Endothelial cell of umbilical vein (primary cell): ENCODE measurements at regions not wholly inside any gene's neighbourhood (a gene's known extent, or its start where the extent isn't known, plus 50 kb on each side); places are given as distances from the start of the nearest gene placed in this dataset.

ENCODE experiments used
- BruUV-seq: library from RNA; stranded (reverse); fragments of 400-500 nt; replicated peaks from 2 replicates; lab custom pipeline; 2021; lab: Mats Ljungman, UMichigan
- CTCF ChIA-PET: fragments of 300-600, 350-600 bp; sonication (Branson Sonifier 250); formaldehyde crosslinking; loops from one replicate; lab custom pipeline; 2021; ENCODE audit warnings: antibody characterized with exemption, inconsistent platforms; lab: Charles Lee
- POLR2A ChIA-PET: fragments of 300-600, 350-600 bp; sonication (Branson Sonifier 250); formaldehyde crosslinking; loops from one replicate; lab custom pipeline; 2021; ENCODE audit warnings: antibody characterized with exemption, inconsistent platforms; lab: Charles Lee
- DNase-seq: peaks from one replicate; pipeline ENCODE4 v3.0.0-alpha.2; 2011; ENCODE audit warnings: low read depth, low spot score
- FAIRE-seq: peaks from 2 replicates; lab custom pipeline; 2011; peaks lifted over from hg19 to GRCh38; lab: Jason Lieb, UNC
- H2AFZ ChIP-seq: 2 replicates; pipeline ENCODE4 v1.6.0; 2012; ENCODE audit warnings: low read depth, low read length, control low read depth, inconsistent platforms
- H3K27ac ChIP-seq: 2 replicates; pipeline ENCODE4 v1.5.1; 2011; ENCODE audit warnings: low read depth, mild to moderate bottlenecking, control low read depth, low read length, moderate library complexity; ENCODE audit not compliant: insufficient read depth
- H3K27me3 ChIP-seq, 2 experiments: 2 replicates each; pipeline versions ENCODE4 v1.6.0 to v1.6.1; 2011; ENCODE audit warnings: low read length in 2 of 2, mixed read lengths in 1 of 2; ENCODE audit not compliant: control insufficient read depth in 2 of 2, insufficient read depth in 2 of 2
- H3K36me3 ChIP-seq, 2 experiments: 2 replicates in 1 of 2; 3 replicates in 1 of 2; pipeline ENCODE4 v1.5.1; 2011; ENCODE audit warnings: low read length in 2 of 2, mild to moderate bottlenecking in 1 of 2, moderate library complexity in 1 of 2; ENCODE audit not compliant: control insufficient read depth in 2 of 2, insufficient read depth in 2 of 2; ENCODE audit errors: extremely low read depth in 1 of 2
- H3K4me1 ChIP-seq: 3 replicates; pipeline ENCODE4 v1.5.1; 2011; ENCODE audit warnings: mild to moderate bottlenecking, low read length; ENCODE audit not compliant: control insufficient read depth, insufficient read depth; ENCODE audit errors: extremely low read depth
- H3K4me2 ChIP-seq: 2 replicates; pipeline ENCODE4 v1.6.1; 2011; ENCODE audit warnings: low read length, control low read depth, mixed read lengths; ENCODE audit not compliant: insufficient read depth
- H3K4me3 ChIP-seq, 3 experiments: fragments of 200-600 bp in 1 of 3; sonication (generic), shearing (Covaris generic) in 1 of 3; replicated peaks in 1 of 3; 2 replicates each; pipeline ENCODE4 v1.5.1; 2011 to 2016; ENCODE audit warnings: control low read depth in 3 of 3, low read length in 3 of 3, mild to moderate bottlenecking in 2 of 3, inconsistent platforms in 1 of 3, low read depth in 1 of 3, moderate library complexity in 1 of 3; ENCODE audit not compliant: insufficient read depth in 1 of 3
- H3K79me2 ChIP-seq: 2 replicates; pipeline ENCODE4 v1.6.0; 2012; ENCODE audit warnings: low read length, inconsistent platforms; ENCODE audit not compliant: control insufficient read depth, insufficient read depth
- H3K9ac ChIP-seq: replicated peaks from 2 replicates; pipeline ENCODE3; 2011; ENCODE audit warnings: low read length, control low read depth; ENCODE audit not compliant: insufficient read depth; ENCODE audit errors: extremely low read depth
- H3K9me1 ChIP-seq: replicated peaks from 3 replicates; pipeline ENCODE4 v1.6.0; 2011; ENCODE audit warnings: mild to moderate bottlenecking, low read length; ENCODE audit not compliant: control insufficient read depth, insufficient read depth; ENCODE audit errors: extremely low read depth
- H3K9me3 ChIP-seq: replicated peaks from 2 replicates; pipeline ENCODE4 v1.5.1; 2012; ENCODE audit warnings: low read length, inconsistent platforms; ENCODE audit not compliant: control insufficient read depth, insufficient read depth
- H4K20me1 ChIP-seq: replicated peaks from 2 replicates; pipeline ENCODE3; 2011; ENCODE audit warnings: mild to moderate bottlenecking, low read length; ENCODE audit not compliant: control insufficient read depth, insufficient read depth; ENCODE audit errors: extremely low read depth
- CTCF ChIP-seq, 2 donors: IDR thresholded peaks; 1 replicate in 1 of 2; 2 replicates in 1 of 2; pipeline ENCODE4 v1.5.1; 2011; ENCODE audit warnings: low read length in 2 of 2, mild to moderate bottlenecking in 2 of 2, moderate library complexity in 2 of 2, control low read depth in 1 of 2, inconsistent platforms in 1 of 2, low read depth in 1 of 2; ENCODE audit not compliant: insufficient read depth in 1 of 2; ENCODE audit errors: extremely low read depth in 1 of 2
- EZH2 ChIP-seq: IDR thresholded peaks from 2 replicates; pipeline ENCODE4 v1.6.1; 2012; ENCODE audit warnings: borderline replicate concordance, low read depth, mild to moderate bottlenecking, moderate library complexity, low read length, inconsistent platforms; ENCODE audit not compliant: severe bottlenecking
- FOS ChIP-seq: IDR thresholded peaks from 2 replicates; pipeline ENCODE4 v1.6.1; 2011; ENCODE audit warnings: mild to moderate bottlenecking, low read length, moderate library complexity, borderline replicate concordance; ENCODE audit not compliant: insufficient read depth
- GATA2 ChIP-seq: IDR thresholded peaks from 2 replicates; pipeline ENCODE4 v1.7.0; 2011; ENCODE audit warnings: low read depth, mild to moderate bottlenecking, moderate library complexity, mixed read lengths, low read length; ENCODE audit not compliant: insufficient read length, insufficient read depth
- JUN ChIP-seq: IDR thresholded peaks from 2 replicates; pipeline ENCODE4 v1.6.1; 2011; ENCODE audit warnings: borderline replicate concordance, low read depth; ENCODE audit not compliant: insufficient read length, insufficient read depth
- MAX ChIP-seq: IDR thresholded peaks from 2 replicates; pipeline ENCODE4 v1.6.1; 2011; ENCODE audit not compliant: insufficient read depth, insufficient read length
- MYC ChIP-seq: IDR thresholded peaks from one replicate; pipeline ENCODE4 v1.6.1; 2011; ENCODE audit warnings: mild to moderate bottlenecking, low read depth, low read length
- POLR2A ChIP-seq: IDR thresholded peaks from 2 replicates; pipeline ENCODE4 v1.6.1; 2012; ENCODE audit warnings: low read depth, mild to moderate bottlenecking, control low read depth, low read length
- POLR2AphosphoS5 ChIP-seq: IDR thresholded peaks from 2 replicates; pipeline ENCODE4 v1.6.1; 2012; ENCODE audit warnings: low read depth, mild to moderate bottlenecking, control low read depth, low read length, moderate library complexity; ENCODE audit not compliant: insufficient read depth
- dilution Hi-C: fragments of 300-500 bp; cut with MboI; formaldehyde crosslinking; loops from one replicate; pipeline ENCODE4 v1.15.0; 2019; ENCODE audit warnings: low sequenced_read_pairs; ENCODE audit not compliant: extremely low pct_ligation_motif_present
- intact Hi-C: fragments of 100-400 bp; cut with micrococcal nuclease; formaldehyde crosslinking; loops from one replicate; pipeline ENCODE4 v1.10.0; 2022

- ChIA-PET CTCF (no interaction called here), POLR2A (no interaction called here)
- no peak overlapping the region for H3K4me2 ChIP-seq
- BruUV-seq = no TSS peak
- no peak overlapping the region for H3K27ac ChIP-seq
- no peak overlapping the region for H3K4me3 ChIP-seq
- H2AFZ ChIP-seq = no peak overlapping the region
- FAIRE-seq (no peak), DNase-seq (no peak)
- no peaks in the 10 kb centered on the region for H3K9me1 ChIP-seq
- no peaks in the 10 kb centered on the region for H3K27me3 ChIP-seq
- H3K9ac ChIP-seq = no peak overlapping the region
- intact Hi-C loops = no loop called here
- H3K36me3 ChIP-seq = no peaks in the 10 kb centered on the region
- no peaks in the 10 kb centered on the region for H4K20me1 ChIP-seq
- peaks cover 5% of the 10 kb centered on the region for H3K9me3 ChIP-seq
- dilution Hi-C loops = no loop called here
- H3K79me2 ChIP-seq = no peaks in the 10 kb centered on the region
- no peaks in the 10 kb centered on the region for H3K4me1 ChIP-seq
- TF ChIP-seq GATA2 = no peak
- no peak for TF ChIP-seq EZH2
- TF ChIP-seq FOS = no peak
- TF ChIP-seq JUN = no peak
- TF ChIP-seq MAX = no peak
- no peak for TF ChIP-seq POLR2AphosphoS5
- no peak for TF ChIP-seq POLR2A
- TF ChIP-seq CTCF (IDR thresholded peaks at IDR 0.05; ENCODE audit: extremely low read depth in 1 of 2, insufficient read depth in 1 of 2, low read depth in 1 of 2, low read length in 2 of 2) = no peak
- no peak for TF ChIP-seq MYC
Observed at GRCh38 chr16:62648256-62648655, 612.0 kb upstream of the CDH8 start.
